Stimulated activated naive CD8-positive, alpha-beta T cell treated with anti-CD3 and anti-CD28 coated beads, Interleukin-15, Interleukin-2, amounts not matched to agents 100 ng/mL and 50 ng/mL, for 24 hours (primary cell): ENCODE measurements at regions not wholly inside any gene's neighbourhood (a gene's known extent, or its start where the extent isn't known, plus 50 kb on each side); places are given as distances from the start of the nearest gene placed in this dataset.

ENCODE experiments used
- H3K27ac Mint-ChIP-seq: one replicate; pipeline ENCODE4 v1.8.0; 2021; ENCODE audit warnings: mild to moderate bottlenecking, mixed read lengths
- H3K27me3 Mint-ChIP-seq: one replicate; pipeline ENCODE4 v1.8.0; 2021; ENCODE audit warnings: mixed read lengths
- H3K36me3 Mint-ChIP-seq: one replicate; pipeline ENCODE4 v1.8.0; 2021; ENCODE audit warnings: low read depth, mixed read lengths
- H3K4me1 Mint-ChIP-seq: one replicate; pipeline ENCODE4 v1.8.0; 2021; ENCODE audit warnings: low read depth, mixed read lengths
- H3K4me3 Mint-ChIP-seq: one replicate; pipeline ENCODE4 v1.8.0; 2021; ENCODE audit warnings: mild to moderate bottlenecking, mixed read lengths
- H3K9me3 Mint-ChIP-seq: one replicate; pipeline ENCODE4 v1.8.0; 2021; ENCODE audit warnings: mixed read lengths

GRCh38 chr1:30819244-30819571 is 61.6 kb upstream of the LAPTM5 start:
- no peaks in the 10 kb centered on the region for H3K9me3 Mint-ChIP-seq
- no peak overlapping the region for H3K4me3 Mint-ChIP-seq
- H3K4me1 Mint-ChIP-seq, result peaks cover 11% of the 10 kb centered on the region
- H3K27ac Mint-ChIP-seq, result no peak overlapping the region
- H3K36me3 Mint-ChIP-seq, result no peaks in the 10 kb centered on the region
- H3K27me3 Mint-ChIP-seq, result peaks cover 58% of the 10 kb centered on the region

DNA sequence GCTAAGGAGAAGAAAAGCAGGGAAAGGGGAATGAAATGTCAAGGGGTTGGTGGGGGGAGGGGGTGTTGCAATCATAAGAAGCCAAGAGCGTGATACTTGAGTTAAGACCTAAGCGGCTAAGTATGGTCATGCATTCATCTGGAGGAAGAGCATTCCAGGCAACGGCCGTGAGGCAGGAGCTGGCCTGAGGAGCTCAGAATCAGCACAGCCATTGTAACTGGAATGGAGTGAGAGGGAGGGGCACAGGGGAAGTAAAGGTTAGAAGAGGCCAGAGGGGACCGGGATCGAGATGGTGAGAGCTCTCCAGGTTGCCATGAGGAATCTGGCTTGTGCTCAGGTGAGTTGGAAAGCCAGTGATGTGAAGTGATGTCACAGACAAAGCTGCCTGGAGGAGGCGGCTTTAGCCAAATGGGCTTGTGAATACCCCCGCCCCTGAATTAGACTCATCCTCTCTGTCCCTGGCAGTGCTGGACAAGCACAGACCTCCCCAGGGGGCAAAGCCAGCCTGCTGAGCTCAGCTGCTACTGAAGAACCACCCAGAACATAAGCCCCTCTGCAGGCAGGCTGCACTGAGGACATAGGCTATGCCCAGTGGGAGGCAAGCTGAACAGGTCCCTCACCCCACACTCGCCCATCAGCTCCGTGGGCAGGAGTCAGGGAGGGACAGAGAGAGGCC is 61.1 kb upstream of the LAPTM5 start:
- Mint-ChIP-seq H3K27me3 (peaks cover 53% of the 10 kb centered on the region), H3K36me3 (no peaks in the 10 kb centered on the region), H3K4me3 (no peak overlapping the region), H3K27ac (no peak overlapping the region), H3K4me1 (peaks cover 6% of the 10 kb centered on the region), H3K9me3 (no peaks in the 10 kb centered on the region)

- H3K4me3 Mint-ChIP-seq, result no peak overlapping the region
- no peak overlapping the region for H3K27ac Mint-ChIP-seq
- peaks cover 52% of the 10 kb centered on the region for H3K27me3 Mint-ChIP-seq
- no peaks in the 10 kb centered on the region for H3K36me3 Mint-ChIP-seq
- no peaks in the 10 kb centered on the region for H3K9me3 Mint-ChIP-seq
- H3K4me1 Mint-ChIP-seq, result no peaks in the 10 kb centered on the region
These were observed 60.0 kb upstream of the LAPTM5 start for GRCh38 chr1:30817548-30817947.

DNA sequence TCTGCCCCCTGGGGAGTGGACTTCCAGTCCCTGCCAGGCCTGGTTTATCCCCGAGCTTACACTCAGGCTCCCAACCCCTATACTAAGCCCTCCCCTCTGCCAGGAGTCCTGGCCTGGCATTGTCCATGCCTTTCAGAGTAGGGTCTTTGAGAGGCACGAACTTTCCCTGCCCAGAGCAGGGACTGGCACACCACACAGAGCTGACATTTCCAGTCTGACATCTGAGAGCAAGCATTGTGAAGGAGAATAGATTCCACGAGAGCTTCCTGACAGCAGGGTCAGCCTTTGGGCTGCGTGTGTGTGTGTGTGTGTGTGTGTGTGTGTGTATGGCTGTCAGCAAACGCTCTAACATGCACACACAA is 59.5 kb upstream of the LAPTM5 start:
- H3K27ac Mint-ChIP-seq, result no peak overlapping the region

GRCh38 chr1:30816211-30817076 is 58.9 kb upstream of the LAPTM5 start:
- H3K36me3 Mint-ChIP-seq, result no peaks in the 10 kb centered on the region
- H3K4me3 Mint-ChIP-seq, result no peak overlapping the region
- no peaks in the 10 kb centered on the region for H3K9me3 Mint-ChIP-seq
- H3K27me3 Mint-ChIP-seq, result peaks cover 48% of the 10 kb centered on the region
- H3K27ac Mint-ChIP-seq, result no peak overlapping the region
- H3K4me1 Mint-ChIP-seq, result no peaks in the 10 kb centered on the region

More for the DNA sequence above, 59.5 kb upstream of the LAPTM5 start:
- Mint-ChIP-seq H3K4me1 (no peaks in the 10 kb centered on the region), H3K27me3 (peaks cover 54% of the 10 kb centered on the region), H3K9me3 (no peaks in the 10 kb centered on the region), H3K36me3 (no peaks in the 10 kb centered on the region), H3K4me3 (no peak overlapping the region)

DNA sequence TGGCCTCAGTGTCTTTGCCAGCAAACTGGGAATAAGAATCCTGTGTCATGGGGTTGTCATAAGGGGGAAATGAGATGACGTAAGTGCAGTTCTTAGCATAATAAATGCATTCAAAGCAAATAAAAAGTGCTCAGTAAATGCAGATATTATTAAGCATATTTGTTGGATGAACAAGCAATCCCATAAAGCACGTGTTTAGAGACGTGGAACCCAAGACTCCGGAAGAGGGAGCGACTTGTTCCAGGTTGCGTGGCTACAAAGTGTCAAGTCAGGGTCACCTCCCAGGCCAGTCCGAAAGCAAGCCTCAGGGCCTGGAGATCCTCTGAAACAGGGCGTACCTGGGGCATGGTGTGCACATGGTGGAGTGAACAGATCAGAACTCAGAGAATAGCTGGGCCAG is 58.0 kb upstream of the LAPTM5 start:
- Mint-ChIP-seq H3K36me3 (no peaks in the 10 kb centered on the region), H3K27ac (no peak overlapping the region), H3K27me3 (peaks cover 49% of the 10 kb centered on the region), H3K9me3 (no peaks in the 10 kb centered on the region), H3K4me1 (no peaks in the 10 kb centered on the region), H3K4me3 (no peak overlapping the region)

DNA sequence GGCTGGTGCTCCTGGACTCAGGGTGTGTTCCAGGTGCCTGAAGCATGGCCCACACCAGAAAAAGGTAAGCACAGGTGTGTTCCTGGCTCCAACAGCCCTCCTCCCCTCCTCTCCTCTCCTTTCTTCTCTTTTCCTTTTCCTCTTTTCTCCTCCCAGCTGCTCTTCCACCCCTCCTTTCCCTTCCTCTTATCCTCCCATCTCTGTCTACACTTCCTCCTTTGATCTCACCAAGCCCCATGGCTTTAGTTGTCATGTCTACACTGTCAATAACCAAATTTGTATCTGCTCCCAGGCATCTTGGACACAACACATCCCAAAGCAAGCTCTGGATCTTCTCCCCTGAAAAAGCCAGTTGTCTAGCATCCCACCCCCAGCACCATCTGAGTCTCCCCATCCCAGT is 56.7 kb upstream of the LAPTM5 start:
- Mint-ChIP-seq H3K27me3 (peaks cover 48% of the 10 kb centered on the region), H3K27ac (no peak overlapping the region), H3K4me3 (no peak overlapping the region), H3K36me3 (no peaks in the 10 kb centered on the region), H3K9me3 (no peaks in the 10 kb centered on the region), H3K4me1 (no peaks in the 10 kb centered on the region)

DNA sequence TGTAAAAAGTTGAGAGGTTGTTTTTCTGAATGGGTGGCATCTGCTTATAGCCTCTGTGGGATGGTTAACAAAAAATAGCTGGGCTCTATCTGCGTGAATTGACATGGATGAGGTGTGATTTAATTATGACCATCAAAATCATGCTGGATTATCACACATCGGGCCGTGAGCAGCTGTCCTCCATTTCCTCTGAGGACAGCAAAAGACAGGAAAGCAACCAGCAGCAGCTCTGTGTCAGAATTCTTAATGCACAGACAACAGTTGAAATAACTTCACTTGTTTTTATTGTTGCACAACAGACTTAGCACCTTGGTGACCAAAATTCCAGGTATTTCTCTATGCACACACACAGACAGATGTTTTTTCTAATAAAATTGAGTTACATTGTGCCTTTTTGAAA is 54.5 kb upstream of the LAPTM5 start:
- no peaks in the 10 kb centered on the region for H3K9me3 Mint-ChIP-seq
- H3K4me1 Mint-ChIP-seq, result no peaks in the 10 kb centered on the region
- H3K36me3 Mint-ChIP-seq, result no peaks in the 10 kb centered on the region
- H3K27ac Mint-ChIP-seq, result no peak overlapping the region
- no peak overlapping the region for H3K4me3 Mint-ChIP-seq
- peaks cover 44% of the 10 kb centered on the region for H3K27me3 Mint-ChIP-seq

DNA sequence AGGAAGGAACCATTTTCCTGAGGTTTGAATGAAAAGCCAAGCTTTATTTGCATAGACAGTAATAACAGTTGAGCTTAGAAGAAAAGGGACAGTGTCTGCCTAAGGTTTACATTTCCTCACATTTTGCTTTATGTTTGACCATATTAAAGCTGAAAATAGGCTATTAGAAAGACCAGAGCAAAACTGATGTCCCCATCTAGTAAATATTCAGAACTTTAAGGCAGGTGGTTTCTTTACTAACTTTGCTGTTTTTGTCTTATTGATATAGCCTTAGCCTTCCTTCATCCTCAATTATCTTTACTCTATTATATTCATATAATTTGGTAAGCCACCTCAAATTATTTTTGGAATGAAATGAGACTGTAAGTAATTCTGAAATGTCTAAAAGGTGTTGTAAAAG is 53.6 kb upstream of the LAPTM5 start:
- H3K36me3 Mint-ChIP-seq, result no peaks in the 10 kb centered on the region
- H3K4me1 Mint-ChIP-seq, result no peaks in the 10 kb centered on the region
- no peak overlapping the region for H3K27ac Mint-ChIP-seq
- H3K27me3 Mint-ChIP-seq, result peaks cover 43% of the 10 kb centered on the region
- H3K9me3 Mint-ChIP-seq, result no peaks in the 10 kb centered on the region
- H3K4me3 Mint-ChIP-seq, result no peak overlapping the region

- H3K4me1 Mint-ChIP-seq, result no peaks in the 10 kb centered on the region
- no peak overlapping the region for H3K4me3 Mint-ChIP-seq
- no peak overlapping the region for H3K27ac Mint-ChIP-seq
- peaks cover 50% of the 10 kb centered on the region for H3K27me3 Mint-ChIP-seq
- H3K36me3 Mint-ChIP-seq, result no peaks in the 10 kb centered on the region
- H3K9me3 Mint-ChIP-seq, result no peaks in the 10 kb centered on the region
These were observed 53.0 kb upstream of the LAPTM5 start for GRCh38 chr1:30810416-30811080.

DNA sequence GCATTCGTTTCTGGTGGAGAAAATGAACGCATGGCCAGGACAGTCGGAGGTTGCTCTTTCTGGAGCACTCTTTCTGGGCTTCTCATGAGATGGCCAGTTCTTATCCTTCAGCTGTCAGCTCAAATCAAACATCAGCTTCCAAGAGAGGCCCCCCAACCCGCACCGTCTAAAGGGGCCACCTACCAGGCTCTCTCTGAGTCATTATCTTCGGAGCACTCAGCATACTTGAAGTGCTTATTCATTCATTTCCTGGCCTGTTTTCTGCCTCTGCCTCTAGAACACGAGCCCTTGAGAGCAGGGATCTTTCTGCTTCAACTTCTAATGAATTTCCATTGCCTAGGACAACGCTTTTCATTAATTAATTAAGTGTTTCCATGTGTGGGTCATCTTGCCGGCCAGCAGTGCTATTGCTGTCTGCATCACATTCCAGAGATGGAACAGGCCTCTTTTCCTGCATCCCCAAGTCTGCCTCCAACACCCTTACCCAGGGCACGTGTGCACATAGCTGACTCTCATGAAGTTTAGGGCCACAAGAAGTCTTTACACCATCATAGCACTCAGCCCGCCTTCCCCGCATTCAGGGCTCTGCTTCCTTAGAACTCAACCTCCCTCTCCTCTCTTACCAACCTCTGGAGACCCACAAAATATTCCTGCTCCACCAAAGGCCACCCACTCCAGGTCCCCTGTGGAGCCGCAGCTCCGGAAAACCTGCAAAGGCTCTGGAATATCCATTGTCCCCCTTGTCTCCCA is 52.1 kb upstream of the LAPTM5 start:
- Mint-ChIP-seq H3K4me3 (no peak overlapping the region), H3K9me3 (no peaks in the 10 kb centered on the region), H3K27me3 (peaks cover 55% of the 10 kb centered on the region), H3K27ac (no peak overlapping the region), H3K36me3 (no peaks in the 10 kb centered on the region), H3K4me1 (no peaks in the 10 kb centered on the region)

- Mint-ChIP-seq H3K36me3 (no peaks in the 10 kb centered on the region), H3K4me1 (no peaks in the 10 kb centered on the region), H3K27me3 (peaks cover 65% of the 10 kb centered on the region), H3K9me3 (no peaks in the 10 kb centered on the region), H3K4me3 (no peak overlapping the region), H3K27ac (no peak overlapping the region)
These were observed 50.6 kb upstream of the LAPTM5 start for GRCh38 chr1:30808067-30808662.

DNA sequence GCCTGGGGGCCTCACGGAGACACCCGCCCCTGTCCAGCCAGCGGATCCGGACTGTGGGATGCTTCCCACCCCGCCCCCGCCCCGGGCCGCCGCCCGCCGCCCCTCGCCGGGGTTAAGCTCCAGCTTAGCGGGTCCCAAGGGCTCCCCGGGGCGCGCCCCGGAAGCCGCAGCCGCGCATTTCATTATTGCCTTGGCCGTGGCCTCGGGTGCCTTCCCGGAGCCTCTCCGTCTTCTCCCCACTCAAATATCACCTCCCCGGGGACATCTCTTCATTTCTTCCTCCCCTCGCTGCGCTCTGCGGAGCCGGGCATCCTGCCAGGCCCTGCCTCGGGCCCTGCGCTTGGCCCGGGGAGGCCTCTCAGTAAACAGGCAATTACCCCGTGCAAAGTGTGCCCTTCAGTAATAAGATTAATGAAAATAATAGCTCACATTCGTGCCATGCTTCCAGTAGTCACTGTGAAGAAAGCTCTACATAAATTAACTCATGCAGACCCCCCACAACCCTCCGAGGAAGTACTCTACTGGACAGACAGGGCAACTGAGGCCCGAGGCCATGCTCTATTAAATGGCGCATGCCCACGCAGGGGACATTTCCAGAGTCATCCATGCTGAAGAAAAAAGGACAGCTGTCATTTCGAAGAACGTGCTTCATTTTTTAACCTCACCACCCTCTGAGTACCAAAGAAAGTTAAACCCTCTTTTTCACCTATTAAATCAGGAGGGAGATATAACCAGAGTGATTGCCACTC is 49.9 kb upstream of the LAPTM5 start:
- Mint-ChIP-seq H3K9me3 (no peaks in the 10 kb centered on the region), H3K27ac (no peak overlapping the region), H3K36me3 (no peaks in the 10 kb centered on the region), H3K27me3 (peaks cover 61% of the 10 kb centered on the region), H3K4me3 (no peak overlapping the region), H3K4me1 (no peaks in the 10 kb centered on the region)
